Colonic mucosa (tissue), 4 donors: ENCODE measurements at regions not wholly inside any gene's neighbourhood (a gene's known extent, or its start where the extent isn't known, plus 50 kb on each side); places are given as distances from the start of the nearest gene placed in this dataset.

ENCODE experiments used
- DNase-seq: peaks from one replicate; pipeline ENCODE4 v3.0.0-alpha.2; 2020
- H3K27ac ChIP-seq: fragments of 200-600 bp; one replicate; pipeline ENCODE4 v1.8.0; 2021
- H3K27me3 ChIP-seq: fragments of 200-600 bp; one replicate; pipeline ENCODE4 v1.8.0; 2021
- H3K36me3 ChIP-seq: fragments of 200-600 bp; one replicate; pipeline ENCODE4 v1.8.0; 2021
- H3K4me1 ChIP-seq: fragments of 200-600 bp; one replicate; pipeline ENCODE4 v1.8.0; 2021; ENCODE audit warnings: mild to moderate bottlenecking
- H3K4me3 ChIP-seq: fragments of 200-600 bp; one replicate; pipeline ENCODE4 v1.8.0; 2021
- H3K9ac ChIP-seq, 2 donors: one replicate each; pipeline ENCODE4 v1.7.0; 2013; ENCODE audit warnings: control low read depth in 2 of 2, low read depth in 2 of 2, low read length in 2 of 2
- H3K9me3 ChIP-seq: fragments of 200-600 bp; one replicate; pipeline ENCODE4 v1.8.0; 2021
- CTCF ChIP-seq: fragments of 200-600 bp; IDR thresholded peaks from one replicate; pipeline ENCODE4 v1.8.0; 2022; ENCODE audit warnings: antibody characterized with exemption, mild to moderate bottlenecking
- intact Hi-C: fragments of 100-400 bp; cut with DNase I; formaldehyde crosslinking; loops from one replicate; pipeline ENCODE4 v1.14.1; 2022
- donor health status: healthy.
- donor health status: DM: no; HTN: no; CAD: no.
- donor health status: DM: no; HTN: no; CAD: no.

GRCh38 chr10:58885146-58885545, 291.3 kb upstream of the PHYHIPL start:
- no peaks in the 10 kb centered on the region for H3K27me3 ChIP-seq
- no peak overlapping the region for H3K9ac ChIP-seq
- no peak for TF ChIP-seq CTCF
- H3K4me3 ChIP-seq, result no peak overlapping the region
- intact Hi-C loops, result no loop called here
- H3K27ac ChIP-seq, result no peak overlapping the region
- DNase-seq, result no peak
- no peaks in the 10 kb centered on the region for H3K36me3 ChIP-seq
- no peaks in the 10 kb centered on the region for H3K4me1 ChIP-seq
- no peaks in the 10 kb centered on the region for H3K9me3 ChIP-seq

GRCh38 chr10:58885686-58886345, 290.6 kb upstream of the PHYHIPL start:
- H3K27me3 ChIP-seq, result no peaks in the 10 kb centered on the region
- no peaks in the 10 kb centered on the region for H3K36me3 ChIP-seq
- intact Hi-C loops, result no loop called here
- H3K9me3 ChIP-seq, result no peaks in the 10 kb centered on the region
- no peak overlapping the region for H3K4me3 ChIP-seq
- no peaks in the 10 kb centered on the region for H3K4me1 ChIP-seq
- no peak overlapping the region for H3K9ac ChIP-seq
- H3K27ac ChIP-seq, result no peak overlapping the region
- DNase-seq, result no peak
- no peak for TF ChIP-seq CTCF

GRCh38 chr10:58886406-58886805, 290.0 kb upstream of the PHYHIPL start:
- Histone ChIP-seq H3K4me1 (no peaks in the 10 kb centered on the region), H3K9ac (no peak overlapping the region), H3K9me3 (no peaks in the 10 kb centered on the region), H3K36me3 (no peaks in the 10 kb centered on the region), H3K27ac (no peak overlapping the region), H3K4me3 (no peak overlapping the region), H3K27me3 (no peaks in the 10 kb centered on the region)
- DNase-seq, result no peak
- no peak for TF ChIP-seq CTCF
- intact Hi-C loops, result no loop called here

DNA sequence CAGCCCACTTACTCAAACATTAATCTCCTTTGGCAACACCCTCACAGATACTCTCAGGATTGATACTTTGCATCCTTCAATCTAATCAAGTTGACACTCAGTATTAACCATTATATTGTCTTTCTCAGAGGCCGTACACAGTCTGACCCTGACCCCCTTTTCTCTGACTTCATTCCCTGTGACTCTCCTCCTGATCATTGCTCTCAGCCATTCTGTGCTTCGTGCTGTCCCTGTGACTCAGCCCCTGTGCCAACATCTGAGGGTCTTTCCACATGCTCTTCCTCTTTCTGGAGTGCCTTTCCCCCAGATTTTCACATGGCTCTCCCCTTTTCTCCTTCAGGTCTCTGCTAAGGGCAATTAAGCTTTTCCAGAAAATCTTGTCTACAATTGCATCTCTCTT, 289.0 kb upstream of the PHYHIPL start:
- no peak overlapping the region for H3K27ac ChIP-seq
- no peaks in the 10 kb centered on the region for H3K27me3 ChIP-seq
- H3K9me3 ChIP-seq, result no peaks in the 10 kb centered on the region
- no peak for TF ChIP-seq CTCF
- H3K9ac ChIP-seq, result no peak overlapping the region
- no peaks in the 10 kb centered on the region for H3K36me3 ChIP-seq
- DNase-seq, result no peak
- intact Hi-C loops, result no loop called here
- H3K4me1 ChIP-seq, result no peaks in the 10 kb centered on the region
- H3K4me3 ChIP-seq, result no peak overlapping the region

- no peak overlapping the region for H3K27ac ChIP-seq
- no peak for DNase-seq
- no peaks in the 10 kb centered on the region for H3K36me3 ChIP-seq
- H3K9me3 ChIP-seq, result no peaks in the 10 kb centered on the region
- no peaks in the 10 kb centered on the region for H3K27me3 ChIP-seq
- intact Hi-C loops, result no loop called here
- TF ChIP-seq CTCF, result no peak
- no peak overlapping the region for H3K4me3 ChIP-seq
- no peaks in the 10 kb centered on the region for H3K4me1 ChIP-seq
- H3K9ac ChIP-seq, result no peak overlapping the region
Measured at GRCh38 chr10:58888957-58889356, 287.5 kb upstream of the PHYHIPL start.
